ENCODE measurements at regions not wholly inside any gene's neighbourhood (a gene's known extent, or its start where the extent isn't known, plus 50 kb on each side); places are given as distances from the start of the nearest gene placed in this dataset.

- no peaks in the 10 kb centered on the region for H3K9me3 ChIP-seq
- H3K4me3 ChIP-seq: no peak overlapping the region
- H3K27ac ChIP-seq: no peak overlapping the region
- no peaks in the 10 kb centered on the region for H3K27me3 ChIP-seq (ENCODE audit: low read depth)
- ATAC-seq (no peak), DNase-seq (no peak)
- H3K4me1 ChIP-seq: no peaks in the 10 kb centered on the region
- TF ChIP-seq, protein P1, sequence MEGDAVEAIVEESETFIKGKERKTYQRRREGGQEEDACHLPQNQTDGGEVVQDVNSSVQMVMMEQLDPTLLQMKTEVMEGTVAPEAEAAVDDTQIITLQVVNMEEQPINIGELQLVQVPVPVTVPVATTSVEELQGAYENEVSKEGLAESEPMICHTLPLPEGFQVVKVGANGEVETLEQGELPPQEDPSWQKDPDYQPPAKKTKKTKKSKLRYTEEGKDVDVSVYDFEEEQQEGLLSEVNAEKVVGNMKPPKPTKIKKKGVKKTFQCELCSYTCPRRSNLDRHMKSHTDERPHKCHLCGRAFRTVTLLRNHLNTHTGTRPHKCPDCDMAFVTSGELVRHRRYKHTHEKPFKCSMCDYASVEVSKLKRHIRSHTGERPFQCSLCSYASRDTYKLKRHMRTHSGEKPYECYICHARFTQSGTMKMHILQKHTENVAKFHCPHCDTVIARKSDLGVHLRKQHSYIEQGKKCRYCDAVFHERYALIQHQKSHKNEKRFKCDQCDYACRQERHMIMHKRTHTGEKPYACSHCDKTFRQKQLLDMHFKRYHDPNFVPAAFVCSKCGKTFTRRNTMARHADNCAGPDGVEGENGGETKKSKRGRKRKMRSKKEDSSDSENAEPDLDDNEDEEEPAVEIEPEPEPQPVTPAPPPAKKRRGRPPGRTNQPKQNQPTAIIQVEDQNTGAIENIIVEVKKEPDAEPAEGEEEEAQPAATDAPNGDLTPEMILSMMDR (IDR thresholded peaks at IDR 0.05): no peak
- no peaks in the 10 kb centered on the region for H3K36me3 ChIP-seq
- intact Hi-C loops (cut with DNase I): no loop called here
Observed at GRCh38 chr4:137193564-137193963, 338.7 kb downstream of the PCDH18 start.

- intact Hi-C loops (cut with DNase I): no loop called here
- Histone ChIP-seq H3K27ac (no peak overlapping the region), H3K36me3 (no peaks in the 10 kb centered on the region), H3K4me3 (no peak overlapping the region), H3K4me1 (no peaks in the 10 kb centered on the region), H3K9me3 (no peaks in the 10 kb centered on the region), H3K27me3 (ENCODE audit: low read depth) (no peaks in the 10 kb centered on the region)
- ATAC-seq (no peak), DNase-seq (no peak)
- TF ChIP-seq, protein P1 (IDR thresholded peaks at IDR 0.05): no peak
Observed at GRCh38 chr4:137181293-137181899, 350.9 kb downstream of the PCDH18 start.

DNA sequence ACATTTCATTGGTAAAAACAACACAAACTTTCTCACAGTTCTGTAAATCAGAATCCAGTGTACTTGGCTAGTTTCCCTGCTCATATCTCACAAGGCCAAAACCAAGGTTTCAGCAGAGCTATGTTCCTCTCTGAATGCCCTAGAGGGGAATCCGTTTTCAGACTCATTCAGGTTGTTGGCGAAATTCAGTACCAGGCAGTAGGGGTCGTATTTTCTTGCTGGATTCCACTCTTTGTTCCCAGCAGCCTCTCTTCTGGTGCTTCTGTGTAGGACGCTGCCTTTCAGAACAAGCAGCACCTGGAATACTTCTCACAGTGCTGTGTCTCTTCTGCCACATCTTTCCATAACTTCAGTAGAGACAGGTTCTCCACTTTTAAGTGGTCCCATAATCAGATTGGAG lies 351.9 kb downstream of the PCDH18 start:
- no peak for ATAC-seq
- no peaks in the 10 kb centered on the region for H3K4me1 ChIP-seq
- intact Hi-C loops (cut with DNase I): no loop called here

DNA sequence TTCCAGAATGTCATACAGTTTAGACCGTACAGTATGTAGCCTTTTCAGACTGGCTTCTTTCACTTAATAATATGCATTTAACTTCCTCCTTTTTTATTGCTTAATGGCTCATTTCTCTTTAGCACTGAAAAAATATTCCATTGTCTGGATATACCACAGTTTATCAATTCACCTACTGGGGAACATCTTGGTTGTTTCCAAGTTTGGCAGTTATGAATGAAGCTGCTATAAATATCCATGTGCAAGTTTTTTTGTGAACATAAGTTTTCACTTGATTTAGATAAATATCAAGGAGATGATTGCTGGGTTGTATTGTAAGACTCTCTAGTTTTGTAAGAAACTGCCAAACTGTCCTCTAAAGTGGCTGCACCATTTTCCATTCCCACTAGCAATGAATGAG lies 375.5 kb downstream of the PCDH18 start:
- TF ChIP-seq, protein P1 (IDR thresholded peaks at IDR 0.05): no peak
- no peak for DNase-seq
- no peaks in the 10 kb centered on the region for H3K36me3 ChIP-seq
- no peaks in the 10 kb centered on the region for H3K27me3 ChIP-seq (ENCODE audit: low read depth)
- H3K27ac ChIP-seq: no peak overlapping the region
- ATAC-seq: no peak
- no peaks in the 10 kb centered on the region for H3K4me1 ChIP-seq
- intact Hi-C loops (cut with DNase I): no loop called here
- H3K9me3 ChIP-seq: no peaks in the 10 kb centered on the region
- H3K4me3 ChIP-seq: no peak overlapping the region

More for the DNA sequence above, 351.9 kb downstream of the PCDH18 start:
- H3K27ac ChIP-seq: no peak overlapping the region
- no peaks in the 10 kb centered on the region for H3K36me3 ChIP-seq
- DNase-seq: no peak
- no peaks in the 10 kb centered on the region for H3K9me3 ChIP-seq
- H3K4me3 ChIP-seq: no peak overlapping the region
- no peaks in the 10 kb centered on the region for H3K27me3 ChIP-seq (ENCODE audit: low read depth)
- TF ChIP-seq, protein P1 (IDR thresholded peaks at IDR 0.05): no peak

DNA sequence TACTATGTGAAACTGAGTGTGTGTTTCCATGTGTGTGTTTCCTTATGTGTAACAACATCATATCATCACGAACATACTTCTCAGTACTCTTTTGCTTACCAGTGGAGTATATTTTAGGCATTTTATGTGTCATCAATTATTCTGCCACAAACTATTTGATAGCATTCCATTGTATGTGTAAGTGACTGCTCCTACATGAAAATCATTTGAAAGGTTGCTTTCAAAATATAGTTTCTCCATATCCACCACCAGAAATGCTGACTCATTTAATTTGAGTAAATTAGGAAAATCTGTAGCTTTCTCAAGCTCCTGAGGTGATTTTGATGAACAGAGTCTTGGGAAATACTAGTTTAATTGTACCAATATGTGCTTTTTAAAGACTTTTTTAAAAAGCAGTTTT lies 376.2 kb downstream of the PCDH18 start:
- Histone ChIP-seq H3K4me3 (no peak overlapping the region), H3K36me3 (no peaks in the 10 kb centered on the region), H3K4me1 (no peaks in the 10 kb centered on the region), H3K9me3 (no peaks in the 10 kb centered on the region), H3K27ac (no peak overlapping the region), H3K27me3 (ENCODE audit: low read depth) (no peaks in the 10 kb centered on the region)
- TF ChIP-seq, protein P1 (IDR thresholded peaks at IDR 0.05): no peak
- no peak for DNase-seq
- no peak for ATAC-seq
- intact Hi-C loops (cut with DNase I): no loop called here

Data from lower lobe of right lung (tissue), 2 donors.